Loucy (cell line): ENCODE measurements at regions not wholly inside any gene's neighbourhood (a gene's known extent, or its start where the extent isn't known, plus 50 kb on each side); places are given as distances from the start of the nearest gene placed in this dataset.
"Not testable (repeated sequence)": the region's sequence is repeated elsewhere in the genome, so short reads cannot be mapped to it uniquely, and the experiment has no call there.

Experiments
- H2AFZ ChIP-seq: fragments of 200-600 bp; sonication (generic); 2 replicates; pipeline ENCODE4 v1.6.0; 2016; ENCODE audit warnings: antibody characterized with exemption, mild to moderate bottlenecking, low read length, moderate library complexity
- H3F3A ChIP-seq: fragments of 200-600 bp; 2 replicates; pipeline ENCODE4 v1.6.0; 2016; ENCODE audit warnings: antibody characterized with exemption, low read depth, mild to moderate bottlenecking
- H3K27me3 ChIP-seq: fragments of 200-600 bp; sonication (generic); 2 replicates; pipeline ENCODE4 v1.6.1; 2014; ENCODE audit warnings: low read length, mild to moderate bottlenecking; ENCODE audit not compliant: insufficient read depth, poor library complexity, severe bottlenecking
- H3K36me3 ChIP-seq: fragments of 200-600 bp; sonication (generic); 2 replicates; pipeline ENCODE4 v1.6.1; 2016; ENCODE audit warnings: low read length; ENCODE audit not compliant: insufficient read depth
- H3K4me1 ChIP-seq: fragments of 200-600 bp; sonication (generic); 2 replicates; pipeline ENCODE4 v1.5.1; 2014; ENCODE audit warnings: low read length, mild to moderate bottlenecking; ENCODE audit not compliant: insufficient read depth, poor library complexity, severe bottlenecking
- H3K4me2 ChIP-seq: fragments of 200-600 bp; sonication (generic); 2 replicates; pipeline ENCODE4 v1.6.0; 2014; ENCODE audit warnings: antibody characterized with exemption, low read length, low read depth, mild to moderate bottlenecking; ENCODE audit not compliant: poor library complexity, severe bottlenecking
- H3K4me3 ChIP-seq: fragments of 200-600 bp; sonication (generic); 2 replicates; pipeline ENCODE4 v1.5.1; 2014; ENCODE audit warnings: low read length, mild to moderate bottlenecking, mixed read lengths; ENCODE audit not compliant: poor library complexity, severe bottlenecking
- H3K79me2 ChIP-seq: fragments of 200-600 bp; sonication (generic); 2 replicates; pipeline ENCODE4 v1.6.1; 2014; ENCODE audit warnings: low read length; ENCODE audit not compliant: insufficient read depth
- H3K9ac ChIP-seq: fragments of 200-600 bp; sonication (generic); 2 replicates; pipeline ENCODE4 v1.6.0; 2014; ENCODE audit warnings: mild to moderate bottlenecking, low read depth, low read length, moderate library complexity; ENCODE audit not compliant: poor library complexity, severe bottlenecking
- H3K9me2 ChIP-seq: fragments of 200-600 bp; sonication (generic); replicated peaks from 2 replicates; pipeline ENCODE4 v1.6.1; 2016; ENCODE audit warnings: low read depth, low read length, mixed read lengths
- H3K9me3 ChIP-seq: fragments of 200-600 bp; sonication (generic); 2 replicates; pipeline ENCODE4 v1.6.1; 2014; ENCODE audit warnings: mild to moderate bottlenecking, antibody characterized with exemption, low read length, low read depth; ENCODE audit not compliant: insufficient read depth
- H4K20me1 ChIP-seq: fragments of 200-600 bp; sonication (generic); 2 replicates; pipeline ENCODE4 v1.6.0; 2014; ENCODE audit warnings: antibody characterized with exemption, low read length, mild to moderate bottlenecking; ENCODE audit not compliant: insufficient read depth, poor library complexity, severe bottlenecking
- CTCF ChIP-seq: fragments of 200-600 bp; sonication (generic); conservative IDR thresholded peaks from 2 replicates; pipeline ENCODE4 v1.5.1; 2014; ENCODE audit warnings: mild to moderate bottlenecking, antibody characterized with exemption, low read length
- EZH2phosphoT487 ChIP-seq: fragments of 200-600 bp; IDR thresholded peaks from 2 replicates; pipeline ENCODE4 v1.6.1; 2018; ENCODE audit warnings: antibody characterized with exemption, mild to moderate bottlenecking, moderate library complexity, borderline replicate concordance

DNA sequence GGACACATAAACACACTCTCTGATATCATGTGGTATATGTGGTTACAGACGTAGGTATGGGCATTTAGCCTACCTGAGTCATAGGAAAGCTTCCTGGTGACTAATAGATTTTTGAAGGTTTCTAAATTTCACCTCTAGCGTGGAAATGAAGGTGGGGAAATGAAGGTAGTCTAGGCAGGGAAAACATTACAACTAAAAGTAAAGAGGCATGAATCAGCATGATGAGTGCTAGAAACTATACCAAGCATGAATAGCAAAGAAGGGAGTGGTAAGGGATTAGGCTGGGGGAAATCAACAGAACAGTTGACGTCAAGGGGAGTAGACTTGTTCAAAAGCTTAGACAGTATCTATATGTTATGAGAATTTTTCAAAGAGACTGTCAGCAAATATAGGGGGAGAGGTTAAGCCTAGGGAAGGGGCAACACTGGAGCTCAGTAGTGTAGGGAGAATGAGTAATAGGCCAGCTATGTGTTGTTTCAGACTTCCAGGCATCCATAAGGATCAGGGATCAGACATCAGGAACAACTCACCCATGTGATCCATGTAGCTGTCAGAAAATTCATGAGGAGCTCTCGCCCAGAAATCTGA lies 279.3 kb upstream of the DIPK2B start:
- H3K4me1 ChIP-seq, result no peaks in the 10 kb centered on the region
- no peak overlapping the region for H3K9ac ChIP-seq
- H3K4me3 ChIP-seq, result no peak overlapping the region
- H3K36me3 ChIP-seq, result no peaks in the 10 kb centered on the region
- no peaks in the 10 kb centered on the region for H3K9me3 ChIP-seq
- TF ChIP-seq CTCF, result no peak
- no peak for TF ChIP-seq EZH2phosphoT487
- H3K4me2 ChIP-seq, result no peak overlapping the region
- H2AFZ ChIP-seq, result no peak overlapping the region
- no peaks in the 10 kb centered on the region for H3K27me3 ChIP-seq
- H3K79me2 ChIP-seq, result no peaks in the 10 kb centered on the region
- H4K20me1 ChIP-seq, result no peaks in the 10 kb centered on the region
- H3F3A ChIP-seq, result no peaks in the 10 kb centered on the region
- no peaks in the 10 kb centered on the region for H3K9me2 ChIP-seq

DNA sequence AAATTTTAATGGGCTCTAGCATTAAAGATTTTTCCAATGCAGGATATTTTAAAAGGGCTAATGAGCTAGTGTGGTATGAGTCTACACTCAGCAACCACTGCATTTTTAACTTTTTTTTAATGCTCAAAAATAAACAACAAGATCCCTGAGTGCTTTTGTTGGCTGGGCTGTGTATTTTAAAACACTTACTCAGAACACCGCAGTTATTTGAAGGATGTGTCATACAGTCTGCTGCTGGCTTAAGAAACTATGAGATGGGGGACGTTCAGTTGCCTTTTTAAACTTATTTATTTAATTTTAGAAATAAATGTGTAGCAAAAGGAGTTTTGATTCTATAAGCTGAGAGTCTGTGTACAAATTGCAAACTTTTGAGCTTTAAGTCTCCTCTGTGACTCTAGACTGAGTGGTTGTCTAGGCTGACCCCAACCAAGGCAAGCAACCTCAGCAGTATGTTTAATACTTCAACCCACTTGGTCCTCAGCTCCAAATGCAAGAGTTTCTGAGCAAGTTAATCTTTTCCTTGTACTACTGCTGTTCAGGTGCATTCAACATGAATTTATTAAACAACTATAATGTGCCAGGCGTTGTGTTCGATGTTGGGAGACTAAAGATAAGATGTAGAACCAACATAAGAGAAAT lies 278.6 kb upstream of the DIPK2B start:
- H3K27me3 ChIP-seq, result no peaks in the 10 kb centered on the region
- no peaks in the 10 kb centered on the region for H3K79me2 ChIP-seq
- H2AFZ ChIP-seq, result no peak overlapping the region
- H3K4me2 ChIP-seq, result no peak overlapping the region
- H3K9me3 ChIP-seq, result no peaks in the 10 kb centered on the region
- H3K4me1 ChIP-seq, result no peaks in the 10 kb centered on the region
- no peak for TF ChIP-seq EZH2phosphoT487
- TF ChIP-seq CTCF, result no peak
- no peak overlapping the region for H3K9ac ChIP-seq
- no peak overlapping the region for H3K4me3 ChIP-seq
- H3F3A ChIP-seq, result no peaks in the 10 kb centered on the region
- H3K36me3 ChIP-seq, result no peaks in the 10 kb centered on the region
- H3K9me2 ChIP-seq, result no peaks in the 10 kb centered on the region
- no peaks in the 10 kb centered on the region for H4K20me1 ChIP-seq

DNA sequence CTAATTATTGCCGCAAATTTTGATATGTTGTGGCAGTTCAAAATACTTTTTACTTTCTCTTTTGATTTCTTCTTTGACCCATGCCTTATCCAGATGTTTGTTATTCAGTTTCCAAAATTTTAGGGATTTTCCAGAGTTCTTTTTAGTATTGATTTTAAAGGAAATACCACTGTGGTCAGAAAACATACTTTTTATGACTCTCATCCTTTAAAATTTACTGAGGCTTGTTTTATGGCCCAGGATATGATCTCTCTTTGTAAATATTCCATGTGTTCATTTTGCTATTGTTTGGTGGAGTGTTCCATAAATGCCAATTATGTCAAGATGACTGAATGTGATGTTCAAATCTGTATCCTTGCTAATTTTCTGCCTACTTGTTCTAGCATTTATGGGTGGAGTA lies 272.3 kb upstream of the DIPK2B start:
- Histone ChIP-seq H3K36me3 (no peaks in the 10 kb centered on the region), H3K4me2 (no peak overlapping the region), H2AFZ (no peak overlapping the region)

DNA sequence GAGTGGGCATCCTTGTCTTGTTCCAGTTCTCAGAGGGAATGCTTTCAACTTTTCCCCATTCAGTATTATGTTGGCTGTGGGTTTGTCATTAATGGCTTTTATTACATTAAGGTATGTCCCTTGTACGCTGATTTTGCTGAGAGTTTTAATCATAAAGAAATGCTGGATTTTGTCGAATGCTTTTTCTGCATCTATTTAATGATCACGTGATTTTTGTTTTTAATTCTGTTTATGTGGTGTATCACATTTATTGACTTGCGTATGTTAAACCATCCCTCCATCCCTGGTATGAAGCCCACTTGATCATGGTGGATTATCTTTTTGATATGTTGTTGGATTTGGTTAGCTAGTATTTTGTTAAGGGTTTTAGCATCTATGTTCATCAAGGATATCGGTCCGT lies 266.9 kb upstream of the DIPK2B start:
- not testable (repeated sequence) for H3K4me1 ChIP-seq, H3K9me2 ChIP-seq, H4K20me1 ChIP-seq, H3K4me2 ChIP-seq, H3K9me3 ChIP-seq, H3K27me3 ChIP-seq, H3K36me3 ChIP-seq, H3K79me2 ChIP-seq, H3F3A ChIP-seq, H3K4me3 ChIP-seq, H2AFZ ChIP-seq, H3K9ac ChIP-seq

More for the DNA sequence above, 272.3 kb upstream of the DIPK2B start:
- H3K4me1 ChIP-seq, result no peaks in the 10 kb centered on the region
- H3F3A ChIP-seq, result no peaks in the 10 kb centered on the region
- no peaks in the 10 kb centered on the region for H3K79me2 ChIP-seq
- no peaks in the 10 kb centered on the region for H3K9me2 ChIP-seq
- H3K4me3 ChIP-seq, result no peak overlapping the region
- H3K27me3 ChIP-seq, result no peaks in the 10 kb centered on the region
- H3K9me3 ChIP-seq, result no peaks in the 10 kb centered on the region
- no peaks in the 10 kb centered on the region for H4K20me1 ChIP-seq
- H3K9ac ChIP-seq, result no peak overlapping the region
- TF ChIP-seq EZH2phosphoT487 (no peak), CTCF (no peak)

- H3K9me3 ChIP-seq, H3K9ac ChIP-seq, H3K36me3 ChIP-seq, H3K27me3 ChIP-seq, H3K4me1 ChIP-seq, H4K20me1 ChIP-seq, H3K79me2 ChIP-seq, H3K4me3 ChIP-seq, H3K9me2 ChIP-seq, H3K4me2 ChIP-seq, H2AFZ ChIP-seq, H3F3A ChIP-seq: not testable (repeated sequence)
Measured at GRCh38 chrX:45455732-45456131, 255.1 kb upstream of the DIPK2B start.
